GM12878 (cell line): ENCODE measurements at regions not wholly inside any gene's neighbourhood (a gene's known extent, or its start where the extent isn't known, plus 50 kb on each side); places are given as distances from the start of the nearest gene placed in this dataset.

ENCODE experiments used
- ATAC-seq: fragments of 200-7000 bp; cut with Tn5 transposase; 3 replicates; pipeline ENCODE4 v1.9.1; 2020; ENCODE audit warnings: mild to moderate bottlenecking, moderate library complexity
- BruUV-seq: library from RNA; stranded (reverse); fragments of 400-500 nt; replicated peaks from 2 replicates; lab custom pipeline; 2021; lab: Mats Ljungman, UMichigan
- CTCF ChIA-PET: fragments of 300-600 bp; sonication (Branson Sonifier 250); formaldehyde crosslinking; extraction: SDS; loops from one replicate; lab custom pipeline; 2021; ENCODE audit warnings: inconsistent platforms; lab: Yijun Ruan, JAX
- POLR2A ChIA-PET: fragments of 350-600 bp; formaldehyde crosslinking; extraction: SDS; loops from one replicate; lab custom pipeline; 2021; ENCODE audit warnings: inconsistent platforms; lab: Charles Lee
- RAD21 ChIA-PET: fragments of 300-600 bp; sonication (Branson Sonifier 250); formaldehyde crosslinking; loops from one replicate; lab custom pipeline; 2023; ENCODE audit warnings: antibody characterized with exemption; ENCODE audit not compliant: unreplicated experiment; lab: Charles Lee
- SMC1A ChIA-PET: fragments of 300-600 bp; sonication (Branson Sonifier 250); formaldehyde crosslinking; loops from one replicate; lab custom pipeline; 2023; ENCODE audit not compliant: unreplicated experiment, uncharacterized antibody; lab: Charles Lee
- DNase-seq: peaks from one replicate; pipeline ENCODE4 v3.0.0-alpha.2; 2011; ENCODE audit warnings: low read depth, low spot score
- FAIRE-seq: peaks from 3 replicates; lab custom pipeline; 2011; peaks lifted over from hg19 to GRCh38; lab: Jason Lieb, UNC
- H2AFZ ChIP-seq: 2 replicates; pipeline ENCODE4 v1.6.0; 2011; ENCODE audit warnings: low read depth, low read length, control low read depth; ENCODE audit not compliant: control insufficient read depth
- H3K27ac ChIP-seq: 2 replicates; pipeline ENCODE4 v1.5.1; 2011; ENCODE audit warnings: control low read depth; ENCODE audit not compliant: control insufficient read depth, insufficient read depth
- H3K27me3 ChIP-seq, 2 experiments: replicated peaks in 1 of 2; 2 replicates each; pipeline versions ENCODE4 v1.6.0 to v1.6.1; 2011; ENCODE audit warnings: low read length in 1 of 2; ENCODE audit not compliant: control insufficient read depth in 2 of 2, insufficient read depth in 2 of 2
- H3K36me3 ChIP-seq, 2 experiments: 2 replicates each; pipeline ENCODE4 v1.5.1; 2011; ENCODE audit warnings: low read length in 1 of 2; ENCODE audit not compliant: control insufficient read depth in 2 of 2, insufficient read depth in 2 of 2
- H3K4me1 ChIP-seq: 2 replicates; pipeline ENCODE4 v1.6.1; 2011; ENCODE audit warnings: mild to moderate bottlenecking, low read length, moderate library complexity, mixed read lengths; ENCODE audit not compliant: control insufficient read depth, insufficient read depth
- H3K4me2 ChIP-seq: 2 replicates; pipeline ENCODE4 v1.6.0; 2011; ENCODE audit warnings: control low read depth; ENCODE audit not compliant: control insufficient read depth, insufficient read depth
- H3K4me3 ChIP-seq: fragments of 200-600 bp; sonication (generic); 2 replicates; pipeline ENCODE4 v1.5.1; 2016
- H3K79me2 ChIP-seq: 2 replicates; pipeline ENCODE4 v1.6.0; 2011; ENCODE audit warnings: low read length; ENCODE audit not compliant: control insufficient read depth, insufficient read depth
- H3K9ac ChIP-seq: 2 replicates; pipeline ENCODE4 v1.8.0; 2011; ENCODE audit warnings: low read length, control low read depth, mixed read lengths; ENCODE audit not compliant: control insufficient read depth, insufficient read depth
- H3K9me3 ChIP-seq: replicated peaks from 3 replicates; pipeline ENCODE4 v1.5.1; 2011; ENCODE audit warnings: mild to moderate bottlenecking, low read length; ENCODE audit not compliant: control insufficient read depth, insufficient read depth
- H4K20me1 ChIP-seq: 2 replicates; pipeline ENCODE4 v1.6.0; 2011; ENCODE audit not compliant: control insufficient read depth, insufficient read depth
- CBX5 ChIP-seq: sonication (generic); IDR thresholded peaks from 2 replicates; pipeline ENCODE4 v1.6.1; 2016; ENCODE audit warnings: low read depth, moderate library complexity, mild to moderate bottlenecking, inconsistent platforms
- CREB1 ChIP-seq: IDR thresholded peaks from 2 replicates; pipeline ENCODE4 v1.6.1; 2012; ENCODE audit warnings: low read depth, mild to moderate bottlenecking, inconsistent platforms
- ESRRA ChIP-seq: IDR thresholded peaks from 2 replicates; pipeline ENCODE4 v1.6.1; 2012; ENCODE audit warnings: mild to moderate bottlenecking, low read length, improper control_type of control experiment
- FOS ChIP-seq: IDR thresholded peaks from 3 replicates; pipeline ENCODE4 v1.6.1; 2011; ENCODE audit warnings: borderline replicate concordance; ENCODE audit not compliant: insufficient read length; ENCODE audit errors: extremely low read depth
- FOXK2 ChIP-seq: fragments of 450-650 bp; IDR thresholded peaks from 2 replicates; pipeline ENCODE4 v1.6.1; 2017; ENCODE audit warnings: mild to moderate bottlenecking, moderate library complexity
- HDGF ChIP-seq: fragments of 450-650 bp; IDR thresholded peaks from 2 replicates; pipeline ENCODE4 v1.6.1; 2016; ENCODE audit warnings: antibody characterized with exemption
- MYB ChIP-seq: fragments of 150-350 bp; IDR thresholded peaks from 2 replicates; pipeline ENCODE4 v1.6.1; 2014; ENCODE audit warnings: mild to moderate bottlenecking, low read depth, low read length, borderline replicate concordance
- MYC ChIP-seq: IDR thresholded peaks from 2 replicates; pipeline ENCODE4 v1.6.1; 2011; ENCODE audit warnings: mild to moderate bottlenecking, low read length, moderate library complexity, inconsistent platforms; ENCODE audit not compliant: insufficient read depth, insufficient replicate concordance, insufficient read length, severe bottlenecking
- NFIC ChIP-seq: IDR thresholded peaks from 2 replicates; pipeline ENCODE4 v1.6.1; 2012; ENCODE audit warnings: low read depth, mild to moderate bottlenecking, inconsistent platforms, low read length, moderate library complexity
- NFYA ChIP-seq: IDR thresholded peaks from 2 replicates; pipeline ENCODE4 v1.6.1; 2011; ENCODE audit warnings: low read depth, mild to moderate bottlenecking, low read length, improper control_type of control experiment, borderline replicate concordance
- NR2C1 ChIP-seq: fragments of 450-650 bp; IDR thresholded peaks from 2 replicates; pipeline ENCODE4 v1.6.1; 2017; ENCODE audit warnings: antibody characterized with exemption, mild to moderate bottlenecking, moderate library complexity
- NRF1 ChIP-seq: conservative IDR thresholded peaks from 2 replicates; pipeline ENCODE4 v1.6.1; 2011; ENCODE audit warnings: mild to moderate bottlenecking, low read depth, low read length, improper control_type of control experiment
- PML ChIP-seq: IDR thresholded peaks from 2 replicates; pipeline ENCODE4 v1.6.1; 2012; ENCODE audit warnings: low read length, inconsistent platforms
- POLR2AphosphoS2 ChIP-seq: IDR thresholded peaks from 2 replicates; pipeline ENCODE4 v1.6.1; 2011; ENCODE audit warnings: low read depth, mild to moderate bottlenecking, low read length, improper control_type of control experiment, moderate library complexity
- RUNX3 ChIP-seq: IDR thresholded peaks from 2 replicates; pipeline ENCODE4 v1.6.1; 2012; ENCODE audit warnings: low read length, inconsistent platforms
- SPI1 ChIP-seq: IDR thresholded peaks from 2 replicates; pipeline ENCODE4 v1.6.1; 2011; ENCODE audit warnings: low read depth, mild to moderate bottlenecking, low read length, moderate library complexity, borderline replicate concordance; ENCODE audit not compliant: insufficient read depth
- SUPT20H ChIP-seq: IDR thresholded peaks from 2 replicates; pipeline ENCODE4 v1.6.1; 2011; ENCODE audit warnings: low read depth, mild to moderate bottlenecking, low read length, moderate library complexity, borderline replicate concordance; ENCODE audit not compliant: control insufficient read depth
- WGBS: methylation state at CpG from one replicate; pipeline ENCODE4 v1.1.6; 2016; ENCODE audit warnings: low lambda C conversion rate; ENCODE audit not compliant: insufficient replicate concordance, insufficient coverage; ENCODE audit errors: missing lambda C conversion rate; 5-methylcytosine and 5-hydroxymethylcytosine counted together
- in situ Hi-C: fragments of 300-500 bp; cut with MboI; formaldehyde crosslinking; loops from 9 replicates; pipeline ENCODE4 v1.14.3; 2018; ENCODE audit warnings: mixed read lengths
- intact Hi-C: fragments of 100-400 bp; cut with micrococcal nuclease; formaldehyde crosslinking; loops from one replicate; pipeline ENCODE4 v1.14.2; 2022; ENCODE audit not compliant: unreplicated experiment
- TF ChIP-seq, protein P1 (sequence below): IDR thresholded peaks from 2 replicates; pipeline ENCODE4 v1.6.1; 2011; ENCODE audit warnings: low read depth, low read length, improper control_type of control experiment, borderline replicate concordance

DNA sequence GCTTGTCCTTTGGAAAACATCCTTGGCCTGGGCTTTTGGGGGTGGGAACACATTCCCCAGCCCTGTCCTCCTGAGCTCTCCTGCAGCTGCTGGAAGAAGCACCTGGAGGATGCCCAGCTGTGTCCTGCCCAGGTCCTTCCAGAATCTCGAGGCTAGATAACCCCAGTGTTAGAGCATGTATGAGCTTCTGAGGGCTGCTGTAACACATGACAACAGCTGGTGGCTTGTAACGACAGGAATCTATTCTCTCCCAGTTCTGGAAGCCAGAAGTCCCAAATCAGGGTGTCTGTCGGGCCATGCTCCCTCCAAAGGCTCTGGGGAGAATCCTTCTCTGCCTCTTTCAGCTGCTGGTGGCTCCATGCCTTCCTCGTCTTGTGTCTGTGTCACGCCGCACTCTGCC lies 403.6 kb upstream of the C2CD4B start:
- no peak overlapping the region for H3K4me2 ChIP-seq
- H2AFZ ChIP-seq: no peak overlapping the region
- no peak overlapping the region for H3K9ac ChIP-seq
- BruUV-seq: no TSS peak
- no peak overlapping the region for H3K27ac ChIP-seq
- TF ChIP-seq NR2C1 (no peak), CBX5 (no peak), NRF1 (no peak)
- H3K36me3 ChIP-seq: no peaks in the 10 kb centered on the region
- RAD21 ChIA-PET: no interaction called here
- no peak for ATAC-seq
- no peaks in the 10 kb centered on the region for H3K4me1 ChIP-seq
- CTCF ChIA-PET: no interaction called here
- POLR2A ChIA-PET: no interaction called here
- intact Hi-C loops (no loop called here), in situ Hi-C loops (no loop called here)
- FAIRE-seq: no peak
- H3K79me2 ChIP-seq: no peaks in the 10 kb centered on the region
- SMC1A ChIA-PET: no interaction called here
- no peak for DNase-seq
- H4K20me1 ChIP-seq: no peaks in the 10 kb centered on the region
- 28% methylated on average over 6 of the region's 6 CpGs for WGBS
- H3K4me3 ChIP-seq: no peak overlapping the region
- H3K9me3 ChIP-seq: no peaks in the 10 kb centered on the region
- peaks cover 2 to 3% of the 10 kb centered on the region in 2 experiments; a peak in 3 of 4 replicates for H3K27me3 ChIP-seq

DNA sequence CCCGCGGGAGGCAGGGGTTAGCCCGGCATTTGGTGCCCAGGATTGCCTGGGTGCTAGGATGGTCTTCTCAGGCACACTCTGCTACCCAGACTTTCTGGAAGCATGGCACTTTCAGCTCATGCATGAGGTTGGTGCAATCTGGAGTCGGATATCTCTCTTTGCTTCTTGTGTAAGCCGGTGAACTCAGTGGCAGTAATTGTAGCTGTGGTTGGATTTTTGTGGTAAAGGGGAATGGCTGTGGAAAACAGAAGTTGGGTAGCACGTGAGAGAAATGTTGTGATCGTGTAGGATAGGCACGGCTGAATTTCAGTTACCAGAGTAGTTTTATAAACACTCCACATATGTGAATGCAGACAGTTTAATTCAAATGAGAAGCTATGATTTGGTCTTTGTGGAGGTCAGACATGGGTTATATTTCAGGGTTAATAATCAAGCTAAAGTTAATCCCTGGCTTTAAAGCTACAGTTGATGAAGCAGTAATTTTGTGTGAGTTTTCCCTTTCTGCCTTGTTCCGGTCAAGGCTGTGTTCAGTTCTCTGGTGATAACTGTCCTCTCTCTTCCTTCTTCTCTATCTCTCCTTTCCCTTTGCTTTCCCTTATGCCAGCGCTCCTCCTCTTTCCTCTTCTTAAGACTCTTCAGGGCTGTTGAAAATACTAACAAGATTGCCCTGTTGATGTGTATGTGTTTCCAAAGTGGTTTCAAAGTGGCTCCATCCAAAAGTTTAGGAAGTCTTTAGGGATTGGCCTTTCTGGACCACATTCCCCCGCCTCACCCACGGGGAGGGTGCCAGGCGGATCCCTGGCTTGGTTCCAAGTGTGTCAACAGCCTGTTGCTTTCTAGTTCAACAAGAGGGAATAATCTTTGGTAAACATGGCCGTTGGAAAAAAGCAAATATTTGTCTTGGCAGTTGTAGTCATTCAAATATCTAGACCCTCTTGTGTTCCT lies 404.6 kb upstream of the C2CD4B start:
- in situ Hi-C loops (no loop called here), intact Hi-C loops (no loop called here)
- no peaks in the 10 kb centered on the region for H4K20me1 ChIP-seq
- 45% methylated on average over 14 of the region's 14 CpGs for WGBS
- H2AFZ ChIP-seq: no peak overlapping the region
- no peak overlapping the region for H3K27ac ChIP-seq
- ChIA-PET SMC1A (no interaction called here), POLR2A (no interaction called here), CTCF (interaction anchor here (0.6 to 1.2 kb wide), 2 partner anchors 21 to 118 kb away, joined by 3 read pairs; no protein-coding TSS in a partner anchor), RAD21 (no interaction called here)
- no TSS peak for BruUV-seq
- H3K4me2 ChIP-seq: no peak overlapping the region
- no peaks in the 10 kb centered on the region for H3K36me3 ChIP-seq
- H3K4me1 ChIP-seq: no peaks in the 10 kb centered on the region
- no peak for FAIRE-seq
- DNase-seq: no peak
- ATAC-seq: no peak
- no peak overlapping the region for H3K9ac ChIP-seq
- H3K27me3 ChIP-seq: peaks cover 0 to 3% of the 10 kb centered on the region in 2 experiments; a peak in 3 of 4 replicates
- H3K4me3 ChIP-seq: no peak overlapping the region
- no peaks in the 10 kb centered on the region for H3K9me3 ChIP-seq
- H3K79me2 ChIP-seq: no peaks in the 10 kb centered on the region
- TF ChIP-seq FOS (no peak), POLR2AphosphoS2 (no peak), PML (no peak), SUPT20H (no peak), NFIC (no peak), HDGF (no peak), SPI1 (no peak), MYC (no peak), NFYA (no peak), CREB1 (no peak), ESRRA (no peak), FOXK2 (no peak), MYB (no peak), RUNX3 (no peak)
- TF ChIP-seq, protein P1, sequence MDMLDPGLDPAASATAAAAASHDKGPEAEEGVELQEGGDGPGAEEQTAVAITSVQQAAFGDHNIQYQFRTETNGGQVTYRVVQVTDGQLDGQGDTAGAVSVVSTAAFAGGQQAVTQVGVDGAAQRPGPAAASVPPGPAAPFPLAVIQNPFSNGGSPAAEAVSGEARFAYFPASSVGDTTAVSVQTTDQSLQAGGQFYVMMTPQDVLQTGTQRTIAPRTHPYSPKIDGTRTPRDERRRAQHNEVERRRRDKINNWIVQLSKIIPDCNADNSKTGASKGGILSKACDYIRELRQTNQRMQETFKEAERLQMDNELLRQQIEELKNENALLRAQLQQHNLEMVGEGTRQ: no peak
